Heart right ventricle (tissue), 16 donors: ENCODE measurements at regions not wholly inside any gene's neighbourhood (a gene's known extent, or its start where the extent isn't known, plus 50 kb on each side); places are given as distances from the start of the nearest gene placed in this dataset.
A peak's percentile ranks its signal among the peaks of the same experiment; 100 is the strongest.

Experiments
- ATAC-seq, 8 donors: fragments of 200-7000 bp; cut with Tn5 transposase; one replicate each; pipeline ENCODE4 v1.9.1; 2020; ENCODE audit warnings: mild to moderate bottlenecking in 8 of 8, moderate library complexity in 8 of 8, moderate number of reproducible peaks in 1 of 8
- DNase-seq, 2 donors: peaks; one replicate each; pipeline ENCODE4 v3.0.0-alpha.2; 2020
- H3K27ac ChIP-seq, 10 donors: fragments of 200-600 bp; sonication (generic) in 2 of 10; one replicate each; pipeline versions ENCODE4 v1.5.0 to v1.8.0; 2020 to 2022; ENCODE audit warnings: mild to moderate bottlenecking in 3 of 10
- H3K27me3 ChIP-seq, 7 donors: fragments of 200-600 bp; one replicate each; pipeline ENCODE4 v1.8.0; 2021 to 2022; ENCODE audit warnings: mild to moderate bottlenecking in 2 of 7
- H3K36me3 ChIP-seq, 9 donors: fragments of 200-600 bp; sonication (generic) in 1 of 9; one replicate each; pipeline versions ENCODE4 v1.5.0 to v1.8.0; 2020 to 2022; ENCODE audit warnings: mild to moderate bottlenecking in 2 of 9
- H3K4me1 ChIP-seq, 9 donors: fragments of 200-600 bp; sonication (generic) in 1 of 9; one replicate each; pipeline versions ENCODE4 v1.5.0 to v1.8.0; 2020 to 2022; ENCODE audit warnings: mild to moderate bottlenecking in 4 of 9
- H3K4me3 ChIP-seq, 10 donors: fragments of 200-600 bp; sonication (generic) in 2 of 10; one replicate each; pipeline versions ENCODE4 v1.5.0 to v1.8.0; 2020 to 2022; ENCODE audit warnings: mild to moderate bottlenecking in 7 of 10, moderate library complexity in 2 of 10
- H3K9me3 ChIP-seq, 11 donors: fragments of 200-600 bp in 10 of 11; sonication (generic) in 2 of 11; one replicate each; pipeline versions ENCODE4 v1.5.0 to v1.8.0; 2013 to 2022; ENCODE audit warnings: mild to moderate bottlenecking in 2 of 11, control low read depth in 1 of 11, moderate library complexity in 1 of 11
- CTCF ChIP-seq, 9 donors: fragments of 200-600 bp; sonication (generic) in 2 of 9; IDR thresholded peaks; one replicate each; pipeline versions ENCODE4 v1.5.0 to v1.8.0; 2021 to 2022; ENCODE audit warnings: antibody characterized with exemption in 9 of 9, mild to moderate bottlenecking in 5 of 9, moderate library complexity in 1 of 9
- WGBS, 2 donors: extraction: QIAGEN DNeasy Blood & Tissue Kit; methylation state at CpG; one replicate each; pipeline ENCODE4 v1.1.7; 2013; ENCODE audit warnings: inconsistent platforms in 1 of 2; 5-methylcytosine and 5-hydroxymethylcytosine counted together
- intact Hi-C, 10 donors: fragments of 100-400 bp; cut with DNase I; formaldehyde crosslinking; loops; one replicate each; pipeline versions ENCODE4 v1.11.1 to v1.14.2; 2022
- donor health status: Arrhythmogenic right ventricular cardiomyopathy.
- donor health status: ischemic (EF 13 %, LVEDD 7.1; RV severe dilation, severe dysfunction).
- donor health status: healthy with polysubstance abuse.
- donor health status: DM: no; HTN: yes; CAD: no.
- donor health status: DM: no; HTN: no; CAD: no.
- donor health status: ischemic (EF 25% LVEDD 6.9; RV normal size, moderate dysfunction).
- donor health status: ischemic (EF 25% LVEDD 5.7; RV mildly dilated, moderate dysfunction).
- donor health status: healthy.
- donor health status: DM: yes; HTN: yes; CAD: no.
- donor health status: Ischemic cardiomyopathy.
- donor health status: ischemic (EF 35%, LVEDD 5.7; RV mildly dilated, moderate dysfunction).
- donor health status: nonischemic (EF 11% LVEDD 7.7; RV severe dilation, severe dysfunction).
- donor health status: DM: yes; HTN: yes; CAD: no.
- donor health status: PGD.
- donor health status: ischemic (EF 29% LVEDD 5.4; RV normal size, mild dysfunction).
- donor health status: nonischemic (EF 23%, LVEDD 6.1; RV moderate dilation, normal function).

- Histone ChIP-seq H3K36me3 (no peaks in the 10 kb centered on the region), H3K4me3 (no peak overlapping the region), H3K27me3 (no peaks in the 10 kb centered on the region), H3K4me1 (peaks cover 0 to 1% (median 0%) of the 10 kb centered on the region in 9 donors), H3K9me3 (no peaks in the 10 kb centered on the region), H3K27ac (no peak overlapping the region)
- TF ChIP-seq CTCF (IDR thresholded peaks at IDR 0.05): no peak
- intact Hi-C loops: loop anchor here in 7 of 10 donors (5.0 to 10.0 kb wide), 9 partner anchors 85 to 223 kb away; partner anchors contain the start of gene PRICKLE2 (in 1 of the 7)
- DNase-seq (no peak), ATAC-seq (no peak)
- 96 to 97% methylated on average over 2 of the region's 2 CpGs for WGBS, 2 donors
These were observed 172.3 kb upstream of the PRICKLE2 start for GRCh38 chr3:64397573-64397972.

- intact Hi-C loops: loop anchor here in 7 of 10 donors (5.0 to 10.0 kb wide), 9 partner anchors 87 to 221 kb away; partner anchors contain the start of gene PRICKLE2 (in 1 of the 7)
- peaks cover 0 to 5% (median 0%) of the 10 kb centered on the region in 9 donors for H3K4me1 ChIP-seq
- 88 to 95% methylated on average over 2 of the region's 2 CpGs for WGBS, 2 donors
These were observed 170.2 kb upstream of the PRICKLE2 start for GRCh38 chr3:64395490-64395889.

GRCh38 chr3:64393193-64393592, 167.9 kb upstream of the PRICKLE2 start:
- no peak for TF ChIP-seq CTCF (IDR thresholded peaks at IDR 0.05)
- 93 to 95% methylated on average over 5 of the region's 5 CpGs for WGBS, 2 donors
- peaks cover 0 to 5% (median 0%) of the 10 kb centered on the region in 9 donors for H3K4me1 ChIP-seq
- intact Hi-C loops: loop anchor here in 6 of 10 donors (10.0 kb wide), 5 partner anchors 118 to 218 kb away; no protein-coding TSS in a partner anchor
- DNase-seq (no peak), ATAC-seq (no peak)
- no peak overlapping the region for H3K27ac ChIP-seq
- no peaks in the 10 kb centered on the region for H3K27me3 ChIP-seq
- H3K9me3 ChIP-seq: no peaks in the 10 kb centered on the region
- no peaks in the 10 kb centered on the region for H3K36me3 ChIP-seq
- H3K4me3 ChIP-seq: no peak overlapping the region

More at GRCh38 chr3:64395490-64395889, 170.2 kb upstream of the PRICKLE2 start:
- no peaks in the 10 kb centered on the region for H3K36me3 ChIP-seq
- ATAC-seq (no peak), DNase-seq (no peak)
- no peaks in the 10 kb centered on the region for H3K27me3 ChIP-seq
- no peak overlapping the region for H3K27ac ChIP-seq
- no peak for TF ChIP-seq CTCF (IDR thresholded peaks at IDR 0.05)
- H3K9me3 ChIP-seq: no peaks in the 10 kb centered on the region
- H3K4me3 ChIP-seq: no peak overlapping the region

DNA sequence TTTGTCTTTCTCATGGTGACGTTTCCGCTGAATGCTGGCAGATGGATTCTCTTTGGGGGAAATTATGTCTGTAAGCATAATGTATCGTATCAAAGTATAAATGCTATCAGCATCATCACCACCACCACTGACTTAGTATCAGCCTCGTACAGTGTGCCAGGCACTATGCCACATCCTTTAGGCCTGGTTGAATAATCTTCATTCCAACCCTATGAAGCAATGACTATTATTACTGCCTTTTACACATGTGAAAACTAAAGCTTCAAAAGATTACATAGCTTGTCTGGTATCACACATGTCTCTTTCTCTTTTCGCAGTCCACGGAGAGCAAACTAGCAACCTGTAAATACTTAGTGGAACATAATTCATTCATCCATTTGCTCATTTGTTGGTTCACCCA, 166.7 kb upstream of the PRICKLE2 start:
- DNase-seq: no peak
- no peak for TF ChIP-seq CTCF (IDR thresholded peaks at IDR 0.05)
- peaks cover 0 to 5% (median 0%) of the 10 kb centered on the region in 9 donors for H3K4me1 ChIP-seq
- intact Hi-C loops: loop anchor here in 6 of 10 donors (10.0 kb wide), 5 partner anchors 117 to 217 kb away; no protein-coding TSS in a partner anchor
- no peak overlapping the region for H3K27ac ChIP-seq
- ATAC-seq: peak in 1 of 8 donors; percentile 65
- H3K9me3 ChIP-seq: no peaks in the 10 kb centered on the region
- no peaks in the 10 kb centered on the region for H3K36me3 ChIP-seq
- 82 to 86% methylated on average over 6 of the region's 6 CpGs for WGBS, 2 donors
- no peaks in the 10 kb centered on the region for H3K27me3 ChIP-seq
- H3K4me3 ChIP-seq: no peak overlapping the region
